HG03354 (cell line): ENCODE measurements at regions not wholly inside any gene's neighbourhood (a gene's known extent, or its start where the extent isn't known, plus 50 kb on each side); places are given as distances from the start of the nearest gene placed in this dataset.
"Not testable (repeated sequence)": the region's sequence is repeated elsewhere in the genome, so short reads cannot be mapped to it uniquely, and the experiment has no call there.

Experiments used
- ATAC-seq: cut with Tn5 transposase; IDR thresholded peaks from one replicate; pipeline ENCODE4 v1.9.1; 2021; ENCODE audit warnings: mild to moderate bottlenecking; ENCODE audit not compliant: unreplicated experiment, poor library complexity, severe bottlenecking

DNA sequence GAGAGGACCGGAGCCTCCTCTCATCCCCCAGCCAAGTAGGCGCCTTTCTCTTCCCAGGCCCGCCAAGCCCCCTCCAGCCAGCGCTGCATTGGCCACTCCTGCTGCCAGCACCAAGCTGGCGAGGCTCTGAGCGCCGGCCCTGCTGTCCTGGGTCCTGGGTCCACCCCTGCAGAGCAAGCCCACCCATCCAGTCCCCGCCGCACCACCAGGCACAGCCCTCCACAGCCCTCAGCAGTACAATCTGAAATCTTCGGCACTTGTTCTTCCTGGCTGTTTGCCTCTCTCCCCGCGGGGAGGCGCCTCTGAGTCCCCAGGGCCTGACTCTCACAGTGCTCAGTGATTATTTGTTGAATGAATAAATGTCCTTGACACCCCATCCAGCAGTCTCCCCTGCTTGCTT is 236.4 kb upstream of the SGCG start:
- no peak for ATAC-seq

DNA sequence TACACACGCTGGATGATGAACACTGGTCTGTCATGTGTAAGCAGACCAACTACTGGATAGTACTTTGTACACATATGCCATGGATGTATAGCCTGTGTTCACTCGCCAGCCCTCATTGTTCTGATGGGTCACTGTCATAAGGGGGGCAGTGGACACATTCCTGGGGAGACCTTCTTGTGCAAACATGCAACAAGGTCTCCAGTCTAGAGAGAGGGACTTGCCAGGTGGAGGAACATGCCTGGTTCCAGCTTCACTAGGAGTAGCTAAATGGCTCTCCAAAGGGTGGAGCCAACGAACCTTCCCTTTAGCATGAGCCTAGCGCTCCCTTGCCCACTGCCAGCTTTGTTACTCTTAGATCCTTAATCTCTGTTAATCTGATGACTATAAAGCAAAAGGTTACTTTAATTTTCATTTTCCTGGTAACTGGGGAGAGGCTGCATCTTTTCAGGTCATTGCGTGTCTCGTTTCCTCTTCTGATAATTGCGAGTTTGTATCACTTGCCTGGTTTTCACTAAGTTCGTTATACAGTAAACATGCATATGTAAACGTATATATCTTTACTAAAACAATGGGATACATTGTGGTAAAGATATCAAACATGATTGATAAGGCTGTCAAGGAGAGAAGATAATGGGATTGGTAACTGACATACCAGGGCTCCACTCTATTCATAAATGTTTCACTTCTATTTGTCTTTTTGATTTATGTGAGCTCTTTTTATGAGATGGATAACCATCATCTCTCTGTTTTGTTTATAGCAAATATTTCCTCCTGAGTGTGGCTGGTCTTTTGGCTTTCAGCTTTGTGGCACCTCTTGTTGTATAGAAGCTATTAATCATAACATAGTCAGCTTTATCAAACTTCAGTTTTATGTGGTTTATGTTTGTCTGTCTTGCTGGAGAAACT is 235.2 kb upstream of the SGCG start:
- ATAC-seq, result no peak

DNA sequence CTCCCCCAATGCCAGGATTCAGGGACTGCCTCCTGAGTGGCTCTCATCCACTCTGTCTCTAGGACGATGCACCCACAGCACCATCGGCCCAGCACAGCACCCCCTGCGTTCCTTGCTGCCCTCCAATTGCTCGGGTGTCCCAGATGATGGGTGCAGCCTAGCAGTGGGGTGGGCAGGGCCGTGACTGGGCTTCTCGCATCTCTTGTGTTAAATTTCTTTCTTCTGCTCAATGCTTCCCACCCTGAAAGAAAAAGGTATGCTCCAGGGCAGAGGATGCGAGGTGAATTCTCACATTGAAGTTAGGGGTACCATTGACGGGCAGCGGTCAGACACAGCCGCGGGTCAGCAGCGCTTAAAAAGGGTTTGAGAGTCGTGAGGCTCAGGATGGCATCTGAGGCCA is 232.4 kb upstream of the SGCG start:
- no peak for ATAC-seq

DNA sequence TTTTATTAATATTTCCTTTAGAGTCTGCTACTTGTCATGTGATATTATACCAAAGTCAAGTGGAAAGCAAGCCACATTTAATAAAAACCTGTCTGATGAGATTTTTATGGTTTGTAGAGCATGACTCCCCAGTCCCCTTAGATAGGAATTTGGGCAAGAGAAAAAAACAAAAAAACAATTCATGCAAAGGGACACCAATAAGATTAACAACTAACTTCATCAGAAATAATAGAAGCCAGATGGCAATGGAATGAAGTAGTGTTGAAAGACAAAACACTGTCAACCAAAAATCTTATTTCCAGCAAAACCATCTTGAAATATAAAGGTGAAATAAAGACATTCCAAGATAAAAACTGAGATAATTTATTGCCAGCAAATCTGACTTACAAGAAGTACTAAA is 228.8 kb upstream of the SGCG start:
- ATAC-seq, result not testable (repeated sequence)

DNA sequence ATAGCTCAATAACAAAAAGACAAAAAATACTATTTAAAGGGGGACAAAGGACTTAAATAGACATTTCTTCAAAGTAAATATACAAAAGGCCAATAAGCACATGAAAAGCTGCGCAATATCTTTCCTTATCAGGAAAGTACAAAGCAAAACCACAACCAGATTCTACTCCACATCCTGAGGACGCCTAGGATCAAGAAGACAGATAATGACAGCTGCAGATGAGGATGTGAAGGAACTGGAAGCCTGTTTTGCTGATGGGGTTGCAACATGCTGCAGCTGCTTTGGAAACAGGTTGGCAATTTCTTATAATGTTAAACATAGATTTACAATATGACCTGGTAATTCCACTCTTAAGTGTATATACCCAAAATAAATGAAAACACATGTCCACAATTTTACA is 225.6 kb upstream of the SGCG start:
- ATAC-seq, result not testable (repeated sequence)

DNA sequence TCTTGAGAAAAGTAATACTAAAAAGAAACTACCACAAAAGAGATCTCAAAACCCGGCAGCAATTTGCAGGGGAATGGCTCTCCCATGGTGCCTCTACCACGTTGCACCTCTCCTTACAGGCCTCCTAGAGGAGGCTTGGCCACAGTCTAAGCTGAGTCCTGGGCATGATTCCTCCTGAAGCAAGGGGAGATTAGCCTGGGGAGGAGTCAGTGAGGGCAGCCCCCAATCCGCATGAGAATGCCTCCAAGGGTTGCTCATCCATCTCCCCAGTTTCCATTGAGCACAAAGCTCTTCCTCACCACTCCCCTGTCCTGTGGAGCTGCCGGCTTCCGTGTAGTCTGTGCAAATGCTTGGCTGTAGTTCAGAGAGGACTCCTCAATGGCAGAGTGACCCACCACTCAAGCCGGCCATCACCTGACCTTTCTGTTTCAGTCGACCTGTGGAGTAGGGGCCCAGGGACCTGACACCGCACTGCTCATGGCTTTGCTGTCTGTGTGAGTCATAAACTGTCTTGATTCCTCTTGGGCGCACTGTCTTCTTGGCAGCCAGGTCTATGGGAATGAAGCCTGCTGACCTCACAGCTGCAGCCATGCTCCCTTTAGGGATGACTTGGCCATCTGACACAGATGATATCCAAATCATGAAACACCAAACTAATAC is 224.2 kb upstream of the SGCG start:
- ATAC-seq, result not testable (repeated sequence)

DNA sequence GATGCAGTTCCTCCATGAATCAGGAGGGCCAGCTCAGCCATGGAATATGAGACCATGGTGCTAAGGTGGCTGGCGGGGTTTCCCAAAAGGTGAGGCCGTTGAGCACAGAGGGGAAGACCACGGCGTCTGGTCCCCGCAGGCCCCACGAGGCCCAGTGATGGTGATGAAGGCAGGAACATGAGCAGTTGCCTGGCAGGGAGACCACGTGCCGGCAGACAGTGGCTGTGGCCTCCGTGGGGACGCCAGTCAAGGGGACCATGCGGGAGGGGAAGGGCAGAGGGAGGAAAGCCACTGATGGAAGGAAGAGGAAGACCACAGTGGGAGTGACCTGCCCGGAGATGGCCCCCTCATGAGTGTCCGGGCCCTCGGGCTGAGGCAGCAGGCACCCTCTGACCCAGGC is 220.9 kb upstream of the SGCG start:
- not testable (repeated sequence) for ATAC-seq

DNA sequence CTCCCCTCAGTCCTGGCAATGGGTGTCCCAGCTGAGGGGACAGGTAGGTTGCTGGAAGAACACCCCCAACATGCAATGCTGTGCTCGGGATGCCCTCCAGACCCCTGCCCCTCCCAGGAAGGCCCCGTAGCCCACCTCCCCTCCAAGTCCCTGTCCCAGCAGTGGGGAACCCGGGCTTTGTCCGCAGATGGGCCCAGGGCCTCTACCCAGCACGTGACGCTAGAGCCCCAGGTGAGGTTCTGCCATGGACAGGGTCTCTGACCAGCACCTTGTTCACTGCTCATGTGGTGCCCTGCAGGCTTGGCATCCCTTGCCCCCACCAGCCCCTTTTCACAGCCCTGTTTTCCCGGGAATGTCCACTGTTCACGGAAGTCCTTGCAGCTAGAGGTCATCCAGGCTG is 220.0 kb upstream of the SGCG start:
- ATAC-seq, result no peak

DNA sequence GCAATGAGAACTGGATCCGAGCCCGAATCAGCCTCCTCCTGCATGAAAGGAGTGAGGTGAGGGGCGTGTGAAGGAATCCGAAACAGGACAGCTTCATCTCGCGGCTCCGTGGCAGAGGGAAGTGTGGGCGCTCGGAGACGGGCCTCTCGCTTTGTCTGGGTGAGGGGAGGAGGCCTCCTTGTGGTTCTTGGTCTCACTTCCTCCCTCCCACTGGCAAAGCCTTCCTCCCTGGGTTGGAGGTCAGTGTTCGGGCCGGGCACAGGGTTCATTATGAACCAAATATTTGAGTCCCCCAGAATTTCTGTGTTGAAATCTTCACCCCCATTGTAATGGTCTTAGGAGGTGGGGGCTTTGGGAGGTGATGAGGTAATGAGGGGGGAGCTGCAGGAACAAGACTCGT is 219.4 kb upstream of the SGCG start:
- ATAC-seq, result not testable (repeated sequence)

DNA sequence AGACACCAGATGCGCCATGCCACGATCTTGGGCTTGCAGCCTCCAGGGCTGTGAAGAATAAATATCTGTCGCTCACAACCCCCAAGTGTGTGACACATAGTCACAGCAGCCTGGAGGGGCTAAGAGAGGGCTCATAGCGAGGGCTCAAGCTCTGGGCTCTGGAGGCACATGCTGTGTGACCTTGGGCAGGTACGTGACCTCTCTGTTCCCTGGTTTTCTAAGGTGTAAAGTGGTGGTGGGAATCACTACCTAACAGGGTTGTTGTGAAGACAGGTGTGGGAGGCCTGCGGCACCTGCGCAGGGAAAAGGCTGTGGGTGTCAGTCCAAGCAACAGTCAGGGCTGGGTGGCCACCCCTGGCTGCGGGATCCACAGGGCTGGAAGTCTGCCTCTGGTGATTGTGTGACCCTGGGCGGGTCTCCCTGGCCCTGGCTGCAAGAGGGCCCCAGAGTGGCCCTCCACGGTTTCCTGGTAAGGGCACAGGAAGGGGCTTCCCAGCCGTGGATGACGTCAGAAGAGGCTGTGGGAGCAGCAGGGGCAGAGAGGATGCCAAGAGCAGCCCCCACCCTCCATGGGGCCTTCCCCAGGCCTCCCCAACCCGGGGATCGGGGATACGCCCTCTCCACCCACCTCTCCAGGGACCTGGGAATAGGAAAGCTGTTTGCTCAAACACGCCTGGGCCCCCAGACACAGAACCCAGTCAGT is 218.8 kb upstream of the SGCG start:
- no peak for ATAC-seq

DNA sequence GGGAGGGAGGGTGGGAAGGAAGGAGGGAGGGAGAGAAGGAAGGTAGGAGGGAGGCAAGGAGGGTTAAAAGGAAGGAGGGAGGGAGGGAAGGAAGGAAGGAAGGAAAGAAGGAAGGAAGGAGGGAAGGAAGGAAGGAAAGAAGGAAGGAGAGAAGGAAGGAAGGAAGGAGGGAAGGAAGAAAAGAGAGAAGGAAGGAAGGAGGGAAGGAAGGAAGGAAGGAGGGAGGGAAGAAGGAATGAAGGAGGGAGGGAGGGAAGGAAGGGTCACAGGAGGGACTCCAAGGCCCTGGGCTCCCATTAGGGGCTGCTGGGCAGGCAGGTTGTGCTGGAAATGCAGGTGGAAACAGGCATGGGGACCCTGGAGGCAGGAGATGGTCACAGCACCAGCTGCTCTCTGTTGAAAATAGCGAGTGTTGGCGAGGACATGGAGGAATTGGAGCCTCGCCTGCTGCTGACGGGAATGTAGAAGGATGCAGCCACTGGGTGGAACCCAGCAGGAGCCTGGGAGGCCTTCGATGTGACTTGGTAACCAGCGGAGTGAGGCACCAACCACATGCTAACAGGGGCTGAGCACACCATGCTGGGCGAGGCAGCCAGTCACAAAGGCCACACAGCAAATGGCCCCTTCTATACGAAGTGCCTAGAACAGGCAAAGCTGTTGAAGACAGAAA is 217.3 kb upstream of the SGCG start:
- ATAC-seq, result not testable (repeated sequence)

DNA sequence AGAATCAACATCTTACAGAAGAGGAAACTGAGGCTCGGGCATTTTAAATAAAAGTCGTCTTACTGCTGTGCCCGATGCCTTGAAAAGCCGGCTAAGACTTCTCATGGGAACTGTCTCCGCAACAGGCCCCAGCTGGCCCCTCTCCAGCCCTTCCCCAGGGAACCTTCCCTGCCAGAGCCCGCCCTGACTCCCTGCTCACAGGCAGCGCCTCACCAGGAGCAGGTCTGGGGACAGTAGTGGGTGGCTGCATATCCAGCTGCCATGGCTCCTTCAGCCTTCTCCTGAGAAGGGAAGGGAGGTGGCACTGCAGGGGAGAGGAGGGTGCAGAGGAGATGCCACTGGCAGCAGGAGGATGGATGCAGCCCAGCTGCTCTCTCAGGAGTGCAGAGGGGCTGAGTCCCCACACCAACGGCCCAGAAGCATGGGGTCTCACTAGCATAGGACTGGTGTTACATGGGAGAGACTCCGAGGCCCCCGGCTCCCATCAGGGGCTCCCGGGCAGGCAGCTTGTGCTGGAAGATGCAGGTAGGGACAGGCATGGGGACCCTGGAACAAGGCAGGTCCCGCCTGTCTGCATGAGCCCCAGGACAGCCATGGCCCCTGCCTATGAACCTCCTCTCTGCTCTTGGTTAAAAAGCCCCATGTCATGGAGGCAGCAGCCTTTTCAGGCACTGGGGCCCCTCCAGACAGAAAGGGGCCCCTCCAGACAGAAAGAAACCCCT is 216.4 kb upstream of the SGCG start:
- no peak for ATAC-seq

DNA sequence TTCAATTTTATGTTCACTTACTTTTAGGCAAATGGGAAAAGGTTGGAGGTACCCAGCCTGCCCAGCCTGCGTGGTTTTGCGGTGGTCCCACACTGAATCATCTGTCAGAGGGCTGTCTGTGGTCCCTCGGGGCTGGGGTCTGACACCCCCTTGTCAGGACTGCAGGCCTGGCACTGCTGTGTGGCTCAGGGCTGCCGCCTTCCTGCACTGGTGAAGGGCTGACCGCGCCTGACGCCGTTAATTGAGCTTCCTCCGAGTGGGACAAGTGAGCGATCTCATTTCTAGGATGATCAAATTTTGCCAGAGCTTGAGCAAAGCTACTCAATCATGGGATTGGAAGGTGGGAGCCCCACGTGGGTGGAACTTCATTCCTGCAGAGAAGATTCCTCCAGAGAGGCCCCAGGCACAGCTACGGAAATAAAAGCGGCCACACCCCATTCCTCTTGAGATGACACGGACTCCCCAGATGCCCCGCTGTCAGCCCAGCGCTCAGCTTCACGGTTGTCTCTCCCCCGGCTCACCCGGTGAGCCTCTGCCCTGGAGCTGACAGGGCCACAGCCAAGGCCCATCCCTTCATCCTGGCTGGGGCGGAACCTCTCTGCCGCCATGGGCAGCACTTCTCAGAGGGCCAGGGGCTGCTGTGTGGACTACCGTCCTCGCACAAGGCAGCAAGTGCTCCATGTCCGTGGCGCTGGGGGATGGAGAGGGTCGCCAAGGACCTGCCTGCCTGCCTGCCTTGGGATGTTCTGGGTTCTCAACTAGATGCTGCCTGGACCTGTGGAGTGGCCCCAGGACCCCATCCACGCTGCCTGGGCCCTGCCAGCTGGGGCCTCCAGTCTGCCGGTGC is 215.5 kb upstream of the SGCG start:
- not testable (repeated sequence) for ATAC-seq

DNA sequence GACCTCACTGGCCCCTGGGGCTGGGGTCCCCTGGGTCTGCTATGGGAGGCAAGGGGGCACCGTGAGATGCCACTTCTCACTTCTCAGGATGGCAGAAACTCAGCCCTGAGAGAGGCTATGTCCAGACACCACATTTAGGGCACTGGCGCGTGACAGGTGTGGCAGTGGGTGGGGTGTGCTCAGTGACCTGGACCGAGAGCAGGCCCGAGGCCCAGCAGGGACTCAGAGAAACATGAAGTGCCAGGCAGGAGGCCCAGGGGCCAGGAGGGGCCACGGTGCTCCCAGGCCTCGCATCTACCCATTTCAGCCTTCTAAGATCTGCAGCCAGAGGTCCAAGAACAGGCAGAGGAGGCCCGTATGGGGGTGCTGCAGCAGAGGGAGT is 214.9 kb upstream of the SGCG start:
- ATAC-seq, result not testable (repeated sequence)

DNA sequence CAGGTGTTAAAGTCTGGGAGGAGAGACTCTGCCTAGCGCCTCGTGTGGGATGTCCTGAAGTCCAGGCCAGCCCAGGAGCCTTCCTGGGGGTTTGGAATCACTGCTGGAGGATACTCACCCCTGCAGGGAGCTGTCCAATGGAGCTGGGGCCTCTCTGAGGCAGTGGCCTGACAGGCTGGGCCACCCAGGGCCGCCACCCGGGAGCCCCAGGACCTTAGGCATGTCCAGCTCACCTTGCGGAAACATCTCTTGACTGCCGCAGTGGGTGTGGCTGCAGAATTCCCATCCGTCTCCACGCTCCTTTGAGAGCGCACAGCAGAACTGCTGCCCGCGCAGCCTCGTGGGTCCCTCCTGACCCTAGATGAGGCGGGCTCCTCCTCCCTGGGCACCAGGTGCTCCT is 214.0 kb upstream of the SGCG start:
- ATAC-seq, result not testable (repeated sequence)

DNA sequence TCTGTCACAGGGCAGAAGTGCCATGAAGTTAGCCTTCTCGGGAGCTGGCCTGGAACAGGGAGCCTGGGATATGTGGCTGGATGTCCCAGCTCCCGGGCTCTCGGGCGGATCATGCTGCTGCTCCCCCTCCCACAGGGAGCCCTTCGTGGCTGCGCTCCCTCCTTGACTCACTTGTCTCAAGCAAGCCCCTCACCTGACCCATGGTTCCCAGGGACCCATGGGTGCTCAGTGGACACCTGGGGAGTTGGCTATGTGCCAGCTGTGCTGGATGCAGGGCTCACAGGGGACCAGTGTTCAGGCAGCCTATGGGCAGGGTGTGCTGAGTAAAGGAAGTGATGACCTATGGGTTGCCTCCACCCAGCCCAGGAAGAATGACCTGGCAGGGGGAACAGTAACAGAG is 213.1 kb upstream of the SGCG start:
- ATAC-seq, result no peak

DNA sequence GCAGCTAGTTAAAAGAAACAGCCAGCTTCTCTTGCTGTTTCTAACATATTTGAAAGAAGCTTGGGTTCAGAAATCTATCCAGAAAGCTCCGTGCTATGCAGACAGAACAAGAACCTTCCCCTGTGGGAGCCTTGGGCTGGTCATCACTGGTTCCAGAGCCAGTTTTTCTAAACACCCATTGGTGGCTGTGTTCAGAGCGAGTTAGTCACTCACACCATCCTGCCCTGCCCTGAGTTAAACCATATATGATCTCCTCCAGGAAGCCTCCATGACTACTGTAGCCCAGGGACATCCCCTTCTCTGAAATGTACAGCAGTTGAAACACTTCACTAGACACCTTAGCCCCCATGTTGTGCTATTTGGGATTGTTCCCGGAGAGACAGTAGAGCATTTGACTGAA is 200.8 kb upstream of the SGCG start:
- ATAC-seq, result no peak

DNA sequence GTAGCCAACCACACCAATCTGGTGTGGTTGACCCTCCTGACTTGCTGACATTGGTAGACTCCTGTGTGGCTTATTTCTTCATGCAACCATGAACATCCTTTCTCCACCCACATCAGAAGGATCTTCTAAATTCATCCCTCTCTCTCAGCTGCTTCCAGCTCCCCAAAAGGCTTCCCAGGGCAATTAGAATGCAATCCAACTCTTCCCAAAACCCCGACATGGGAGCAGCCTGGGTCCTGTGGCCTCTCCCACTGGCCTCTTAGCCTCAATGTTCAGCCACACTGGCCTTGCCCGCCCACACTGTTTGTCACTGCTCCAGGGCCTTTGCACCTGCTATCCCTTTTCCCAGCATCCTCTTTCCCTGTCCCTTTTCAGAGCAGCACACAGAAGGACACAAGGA is 199.8 kb upstream of the SGCG start:
- no peak for ATAC-seq

DNA sequence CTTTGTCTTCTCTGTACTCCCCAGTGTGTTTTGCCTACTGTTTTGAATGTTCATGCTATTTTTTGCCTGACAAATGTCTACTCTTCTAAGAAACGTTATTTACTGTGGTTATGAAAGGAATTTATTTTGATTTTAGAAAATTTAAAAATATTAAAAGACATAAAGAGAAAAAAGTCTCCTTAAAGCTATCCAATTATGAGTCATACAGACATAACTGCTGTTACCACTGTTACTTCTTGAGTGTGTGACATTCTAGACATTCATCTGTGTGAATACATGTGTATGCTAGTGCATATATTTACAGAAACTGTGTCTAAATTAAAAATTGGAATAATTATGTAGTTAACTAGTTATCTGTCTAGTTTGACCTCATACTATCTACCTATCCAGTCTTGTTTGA is 187.6 kb upstream of the SGCG start:
- no peak for ATAC-seq
